ENCODE measurements at regions not wholly inside any gene's neighbourhood (a gene's known extent, or its start where the extent isn't known, plus 50 kb on each side); places are given as distances from the start of the nearest gene placed in this dataset.

- TF ChIP-seq CTCF (IDR thresholded peaks at IDR 0.05), result no peak
- ATAC-seq (ENCODE audit: insufficient number of reproducible peaks, low FRiP score, low read depth), result no peak
- no peak for DNase-seq (ENCODE audit: low spot score)
- Histone ChIP-seq H3K4me3 (no peak overlapping the region), H3K4me1 (ENCODE audit: control insufficient read depth in 1 of 2, low read depth in 2 of 2) (no peaks in the 10 kb centered on the region), H3K27me3 (replicated peaks; ENCODE audit: insufficient read depth) (no peaks in the 10 kb centered on the region), H3K36me3 (no peaks in the 10 kb centered on the region), H3K27ac (no peak overlapping the region), H3K9me3 (no peaks in the 10 kb centered on the region)
These were observed 263.2 kb downstream of the DHX15 start for GRCh38 chr4:24321131-24321530.

GRCh38 chr4:24319387-24319786, 265.0 kb downstream of the DHX15 start:
- no peak for ATAC-seq (ENCODE audit: insufficient number of reproducible peaks, low FRiP score, low read depth)
- TF ChIP-seq CTCF (IDR thresholded peaks at IDR 0.05), result no peak
- no peaks in the 10 kb centered on the region for H3K4me1 ChIP-seq (ENCODE audit: control insufficient read depth in 1 of 2, low read depth in 2 of 2)

GRCh38 chr4:24315056-24315455, 269.3 kb downstream of the DHX15 start:
- Histone ChIP-seq H3K27me3 (replicated peaks; ENCODE audit: insufficient read depth) (no peaks in the 10 kb centered on the region), H3K9me3 (no peaks in the 10 kb centered on the region), H3K27ac (no peak overlapping the region), H3K4me1 (ENCODE audit: control insufficient read depth in 1 of 2, low read depth in 2 of 2) (no peaks in the 10 kb centered on the region), H3K36me3 (no peaks in the 10 kb centered on the region), H3K4me3 (no peak overlapping the region)
- TF ChIP-seq CTCF (IDR thresholded peaks at IDR 0.05), result no peak
- DNase-seq (ENCODE audit: low spot score) (no peak), ATAC-seq (ENCODE audit: insufficient number of reproducible peaks, low FRiP score, low read depth) (no peak)

More at GRCh38 chr4:24319387-24319786, 265.0 kb downstream of the DHX15 start:
- Histone ChIP-seq H3K36me3 (no peaks in the 10 kb centered on the region), H3K9me3 (no peaks in the 10 kb centered on the region), H3K27ac (no peak overlapping the region), H3K4me3 (no peak overlapping the region), H3K27me3 (replicated peaks; ENCODE audit: insufficient read depth) (no peaks in the 10 kb centered on the region)
- no peak for DNase-seq (ENCODE audit: low spot score)

DNA sequence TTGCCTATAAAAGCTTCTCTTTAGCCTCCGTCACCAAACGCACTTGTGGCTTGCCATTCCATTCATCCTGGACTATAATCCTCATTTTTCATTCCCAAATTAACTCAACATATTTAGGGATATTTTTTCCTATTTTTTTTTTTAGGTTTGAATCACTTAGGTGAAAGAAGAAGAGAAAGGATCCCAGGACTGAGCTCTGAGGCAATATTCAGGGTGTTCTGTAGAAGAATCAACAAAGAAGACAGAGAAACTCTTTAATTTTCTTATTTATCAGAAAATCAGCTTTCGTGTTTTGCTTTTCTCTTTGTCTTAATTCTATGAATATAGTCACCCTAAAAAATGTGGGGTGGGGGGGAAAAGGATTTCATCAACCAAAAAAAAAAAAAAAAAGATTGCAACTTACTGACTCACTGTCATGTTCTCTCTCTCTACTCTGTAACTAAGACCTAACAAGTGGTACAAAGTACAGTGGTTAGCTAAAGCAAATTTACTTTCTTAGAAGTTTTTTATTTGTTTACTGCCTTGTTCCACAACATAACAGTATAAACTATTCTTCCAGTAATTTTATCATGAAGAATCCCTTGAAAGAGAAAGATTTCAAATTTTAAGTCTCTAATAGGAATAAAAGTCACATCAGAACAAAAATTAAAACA, 272.0 kb downstream of the DHX15 start:
- H3K4me1 ChIP-seq (ENCODE audit: control insufficient read depth in 1 of 2, low read depth in 2 of 2), result no peaks in the 10 kb centered on the region
- H3K4me3 ChIP-seq, result no peak overlapping the region
- no peak for TF ChIP-seq CTCF (IDR thresholded peaks at IDR 0.05)
- DNase-seq (ENCODE audit: low spot score) (no peak), ATAC-seq (ENCODE audit: insufficient number of reproducible peaks, low FRiP score, low read depth) (no peak)
- H3K9me3 ChIP-seq, result no peaks in the 10 kb centered on the region
- no peaks in the 10 kb centered on the region for H3K27me3 ChIP-seq (replicated peaks; ENCODE audit: insufficient read depth)
- H3K27ac ChIP-seq, result no peak overlapping the region
- no peaks in the 10 kb centered on the region for H3K36me3 ChIP-seq

DNA sequence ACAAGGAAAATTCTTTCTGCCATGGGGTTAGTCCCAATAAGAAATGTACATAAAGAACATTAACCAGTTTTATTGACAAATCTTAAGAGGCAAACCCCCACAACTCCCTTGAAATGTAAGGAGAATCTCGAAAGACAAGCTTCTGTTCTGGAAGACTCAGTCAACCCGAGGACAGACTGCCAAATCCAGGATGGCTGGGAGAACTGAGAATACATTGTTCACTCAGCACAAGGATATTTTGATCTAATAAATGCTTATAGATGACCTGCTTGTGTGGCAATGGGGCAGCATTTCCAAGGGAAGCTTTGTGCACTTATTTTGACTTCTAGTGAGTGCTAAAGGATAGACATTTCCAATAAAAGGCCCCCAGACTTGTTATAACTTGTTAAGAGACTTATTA, 280.4 kb downstream of the DHX15 start:
- DNase-seq (ENCODE audit: low spot score) (no peak), ATAC-seq (ENCODE audit: insufficient number of reproducible peaks, low FRiP score, low read depth) (no peak)
- H3K4me3 ChIP-seq, result no peak overlapping the region
- H3K36me3 ChIP-seq, result no peaks in the 10 kb centered on the region
- H3K4me1 ChIP-seq (ENCODE audit: control insufficient read depth in 1 of 2, low read depth in 2 of 2), result no peaks in the 10 kb centered on the region
- no peaks in the 10 kb centered on the region for H3K9me3 ChIP-seq
- H3K27ac ChIP-seq, result no peak overlapping the region
- no peak for TF ChIP-seq CTCF (IDR thresholded peaks at IDR 0.05)
- H3K27me3 ChIP-seq (replicated peaks; ENCODE audit: insufficient read depth), result no peaks in the 10 kb centered on the region

Data from thoracic aorta (tissue), 2 donors.